Kidney capillary endothelial cell (primary cell): ENCODE measurements at regions not wholly inside any gene's neighbourhood (a gene's known extent, or its start where the extent isn't known, plus 50 kb on each side); places are given as distances from the start of the nearest gene placed in this dataset.

Experiments
- DNase-seq: peaks from one replicate; pipeline ENCODE4 v3.0.0-alpha.2; 2018; ENCODE audit warnings: low spot score

GRCh38 chr11:70872955-70873735 is 379.2 kb downstream of the SHANK2 start:
- no peak for DNase-seq

DNA sequence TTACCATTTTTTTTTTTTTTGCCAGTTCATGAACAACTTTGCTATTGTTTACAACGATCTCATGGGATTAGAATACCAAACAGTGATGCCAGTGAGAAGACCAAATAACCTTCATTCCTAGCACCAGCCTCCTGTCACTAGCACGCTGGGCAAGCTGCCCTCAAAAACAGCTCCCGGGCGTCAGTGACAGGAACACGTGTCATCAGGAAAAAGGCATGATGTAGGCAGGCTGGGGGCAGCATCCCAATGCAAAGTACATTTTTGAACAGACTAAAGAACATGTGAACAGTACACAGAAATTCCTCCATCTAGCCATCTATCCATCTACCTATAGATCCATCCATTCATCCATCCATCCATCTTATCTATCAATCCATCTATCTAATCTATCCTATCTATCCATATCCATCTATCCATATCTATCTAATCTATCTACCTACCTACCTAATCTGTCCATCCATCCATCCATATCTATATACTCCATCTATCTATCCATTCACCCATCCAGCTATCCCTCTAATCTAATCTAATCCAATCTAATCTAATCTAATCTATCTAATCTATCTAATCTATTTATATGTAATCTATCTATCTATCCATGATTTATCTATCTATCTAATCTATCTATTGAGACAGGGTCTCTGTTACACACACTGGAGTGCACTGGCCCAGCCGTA is 378.5 kb downstream of the SHANK2 start:
- no peak for DNase-seq

DNA sequence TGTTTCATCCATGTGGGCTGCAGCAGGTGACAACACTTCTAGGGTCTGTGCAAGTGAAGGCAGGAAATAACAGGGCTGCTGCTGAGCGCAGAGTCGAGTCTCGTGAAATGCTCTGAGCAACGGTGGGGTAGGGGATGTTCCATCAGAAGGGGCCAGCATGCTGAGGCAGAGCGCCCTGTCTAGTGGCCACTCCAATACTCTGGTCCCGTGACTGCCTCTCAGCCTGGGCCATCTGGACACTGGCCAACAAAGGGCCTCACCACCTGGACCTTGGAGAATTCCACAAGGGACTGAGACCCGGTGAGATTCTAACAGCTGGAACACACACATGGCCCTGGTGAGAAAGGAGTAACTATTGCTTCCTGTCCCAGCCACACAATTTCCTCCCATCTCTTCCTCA is 375.7 kb downstream of the SHANK2 start:
- DNase-seq: no peak

DNA sequence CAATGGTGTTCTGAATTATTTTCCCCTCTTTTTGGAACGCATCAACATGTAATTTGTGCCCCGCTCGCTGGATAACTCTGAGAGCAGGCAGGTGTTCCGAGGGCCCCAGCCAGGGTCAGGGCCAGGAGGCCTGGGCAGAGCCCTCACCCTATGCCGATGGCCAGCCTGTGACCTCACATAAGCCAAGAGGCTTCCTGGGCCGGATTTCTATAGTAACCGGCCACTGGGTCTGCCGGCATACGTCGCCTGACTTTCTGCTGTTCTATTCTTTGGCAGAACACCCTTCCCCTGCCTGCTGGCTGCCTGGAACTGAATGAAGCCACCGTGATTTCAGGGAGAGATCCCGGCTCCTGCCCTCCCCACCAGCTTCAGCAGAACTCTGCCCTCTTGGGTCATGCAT is 375.2 kb downstream of the SHANK2 start:
- DNase-seq: no peak

DNA sequence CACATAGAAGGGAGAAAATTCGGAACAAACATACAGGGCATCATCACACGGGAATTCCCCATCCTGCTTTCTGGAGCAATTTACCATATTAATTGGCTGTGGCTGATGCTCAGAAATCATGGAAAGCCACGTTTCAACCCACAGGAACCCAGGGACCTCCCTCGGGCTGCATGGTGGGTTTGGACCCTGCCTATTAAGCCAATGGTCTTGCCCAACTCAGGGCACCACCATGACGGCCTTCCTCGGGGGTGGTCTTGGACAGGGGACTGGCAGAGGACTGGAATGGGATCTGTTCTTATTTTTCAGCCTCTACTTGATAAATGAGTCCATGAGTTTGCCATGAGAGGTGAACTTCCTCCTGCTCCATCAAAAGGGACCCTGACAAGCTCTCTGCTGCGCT is 374.0 kb downstream of the SHANK2 start:
- DNase-seq: no peak

GRCh38 chr11:70879601-70880285 is 372.6 kb downstream of the SHANK2 start:
- DNase-seq: no peak

DNA sequence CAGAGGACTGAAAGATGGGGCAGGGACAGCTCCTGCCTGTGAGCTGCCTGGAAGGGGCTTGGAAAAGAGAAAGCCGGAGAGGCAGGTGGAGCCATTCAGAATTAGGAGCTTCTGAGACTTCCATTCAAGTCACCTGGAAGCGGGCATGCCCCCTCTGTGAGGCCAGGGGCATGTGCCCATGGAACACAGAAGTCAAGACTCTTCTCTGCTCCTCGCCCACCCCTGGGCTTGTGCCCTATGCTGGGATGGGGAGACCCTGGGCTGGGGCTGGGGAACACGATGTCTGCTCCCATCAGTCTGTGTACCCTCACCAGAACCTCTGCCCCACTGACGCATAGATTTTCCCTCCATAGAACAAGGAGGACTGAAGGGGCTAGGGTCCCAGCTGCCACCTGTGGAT is 372.0 kb downstream of the SHANK2 start:
- no peak for DNase-seq

DNA sequence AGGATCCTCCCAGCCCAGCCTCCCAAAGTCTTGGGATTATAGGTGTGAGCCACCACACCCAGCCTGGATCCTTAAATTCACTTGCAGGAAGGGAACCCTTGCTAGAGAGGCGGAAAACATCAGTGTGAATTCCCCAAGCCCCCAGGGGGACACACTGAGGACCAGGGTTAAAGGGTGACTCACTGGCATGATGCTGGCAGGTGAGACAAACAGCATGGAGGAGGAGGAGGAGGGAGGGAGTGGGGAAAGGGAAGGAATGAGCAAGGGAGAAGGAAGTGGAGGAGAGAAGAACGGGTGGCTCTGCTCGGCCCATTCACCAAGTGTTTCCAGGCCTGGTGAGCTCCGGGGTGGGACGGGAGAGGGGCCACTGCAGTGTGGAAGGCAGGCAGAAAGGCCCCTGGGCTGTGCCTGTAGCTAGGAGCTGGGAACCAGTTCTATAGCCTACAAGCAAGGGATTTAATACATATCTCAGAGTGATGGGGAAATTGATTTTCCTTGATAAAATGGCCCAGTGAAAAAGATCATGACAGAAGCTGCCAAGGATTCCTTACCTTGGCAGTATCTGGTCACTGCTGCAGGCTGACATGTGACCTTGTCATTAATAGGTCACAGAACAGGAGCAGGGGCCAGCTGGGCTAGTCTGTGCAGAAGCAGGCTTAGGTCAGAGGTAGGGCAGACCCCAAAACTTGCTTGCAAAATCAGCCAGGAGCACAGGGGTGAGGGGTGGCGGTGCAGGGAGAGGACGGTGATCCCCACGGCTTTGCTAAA is 370.2 kb downstream of the SHANK2 start:
- no peak for DNase-seq

GRCh38 chr11:70882716-70883085 is 369.7 kb downstream of the SHANK2 start:
- no peak for DNase-seq

GRCh38 chr11:70883323-70883940 is 368.9 kb downstream of the SHANK2 start:
- DNase-seq: no peak

DNA sequence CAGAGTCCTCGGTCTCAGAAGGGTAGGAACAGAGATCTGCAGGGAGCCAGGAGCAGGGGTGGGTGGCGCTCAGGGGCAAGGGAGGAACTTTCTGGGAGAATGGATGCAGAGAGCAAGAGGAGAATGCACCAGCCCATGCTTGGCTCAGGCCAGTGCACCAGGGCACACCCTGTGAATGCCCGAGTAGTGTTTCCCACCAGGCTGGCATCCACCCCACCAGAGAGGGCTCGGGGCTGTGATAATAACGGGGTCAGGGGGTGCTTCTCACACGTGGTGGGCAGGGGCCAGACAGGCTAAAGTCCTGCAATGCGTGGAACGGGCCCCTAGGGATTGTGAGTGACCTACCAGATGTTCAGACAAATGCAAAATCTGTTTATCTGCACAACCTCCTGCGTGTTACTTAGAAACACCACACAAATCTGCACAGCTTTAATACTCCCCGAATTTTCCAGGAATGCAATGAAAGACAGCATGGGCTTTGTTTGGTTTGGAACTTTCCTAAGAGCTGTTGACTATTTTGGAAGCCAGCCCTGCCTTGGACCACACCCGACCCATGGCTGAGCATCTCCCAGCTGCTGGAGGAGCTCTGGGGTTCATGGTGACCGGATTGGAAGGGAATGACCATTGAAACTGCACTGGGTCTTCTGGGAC is 368.3 kb downstream of the SHANK2 start:
- DNase-seq: no peak

GRCh38 chr11:70885281-70886231 is 366.8 kb downstream of the SHANK2 start:
- DNase-seq: no peak

DNA sequence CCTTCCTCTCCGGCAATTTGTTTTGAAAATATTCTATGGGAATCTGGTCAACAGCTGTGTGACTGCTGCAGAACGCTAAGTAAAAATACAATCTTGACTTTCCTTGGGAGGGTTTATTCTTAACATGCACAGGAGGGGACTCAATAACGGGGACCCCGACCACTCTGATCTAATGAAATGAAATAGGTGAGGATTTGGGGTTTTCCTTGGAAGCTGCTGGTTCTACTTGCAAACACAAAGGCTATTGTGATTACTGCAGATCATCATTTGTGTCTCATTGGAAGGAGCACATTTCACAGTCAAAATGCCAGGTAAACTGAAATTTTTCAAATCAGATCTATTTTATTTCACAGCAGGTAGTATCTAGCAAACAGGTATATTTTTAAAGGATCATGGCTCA is 366.1 kb downstream of the SHANK2 start:
- no peak for DNase-seq

- DNase-seq: no peak
Measured at GRCh38 chr11:70886676-70887541, 365.5 kb downstream of the SHANK2 start.

GRCh38 chr11:70887542-70887827 is 364.9 kb downstream of the SHANK2 start:
- DNase-seq: no peak

- no peak for DNase-seq
Measured at GRCh38 chr11:70888061-70888460, 364.3 kb downstream of the SHANK2 start.

GRCh38 chr11:70889411-70889810 is 363.0 kb downstream of the SHANK2 start:
- DNase-seq: no peak

DNA sequence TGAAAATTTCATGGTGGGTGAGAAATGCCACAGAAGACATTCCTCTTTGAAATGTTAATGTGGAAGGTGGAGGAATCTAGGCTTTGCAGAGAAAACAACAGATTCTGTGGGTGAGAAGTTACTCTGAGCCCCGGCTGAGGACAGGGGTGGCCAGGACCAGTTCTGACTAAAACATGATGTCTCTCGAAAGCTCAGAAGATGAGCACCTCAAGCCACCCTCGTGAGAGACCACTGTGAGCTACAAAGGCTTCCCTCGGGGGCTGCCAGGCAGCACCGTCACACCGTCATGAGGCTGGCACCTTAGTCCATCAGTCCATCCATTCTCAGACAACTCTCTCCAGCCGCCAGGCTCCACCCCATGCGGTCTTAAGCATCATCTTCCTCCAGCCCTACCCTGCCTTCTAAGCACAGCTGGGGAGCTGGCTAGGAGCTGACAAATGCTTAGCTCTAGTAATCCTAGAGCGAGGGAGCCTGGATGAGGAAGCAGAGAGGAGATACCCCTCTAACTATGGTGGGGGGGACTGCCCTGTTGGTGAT is 360.5 kb downstream of the SHANK2 start:
- DNase-seq: no peak

DNA sequence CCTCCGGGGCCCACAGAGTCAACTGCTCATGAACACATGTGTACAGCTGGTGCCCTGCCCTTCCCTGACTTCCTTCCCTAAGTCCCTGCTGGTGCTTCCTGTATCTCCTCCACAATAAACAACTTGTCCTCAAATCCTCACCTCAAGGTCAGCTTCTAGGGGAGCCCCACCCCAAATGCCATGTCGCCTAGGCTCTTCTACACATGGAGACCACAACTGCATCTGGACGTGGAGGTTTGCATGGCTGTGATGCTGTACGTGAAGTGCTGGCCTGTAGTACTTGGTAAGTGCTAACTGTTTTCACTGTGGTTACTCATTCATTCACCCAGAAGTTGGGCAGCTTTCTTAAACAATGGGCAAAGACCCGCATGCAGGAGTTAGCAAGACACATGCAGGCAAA is 359.5 kb downstream of the SHANK2 start:
- DNase-seq: no peak
